ENCODE measurements at regions not wholly inside any gene's neighbourhood (a gene's known extent, or its start where the extent isn't known, plus 50 kb on each side); places are given as distances from the start of the nearest gene placed in this dataset.

DNA sequence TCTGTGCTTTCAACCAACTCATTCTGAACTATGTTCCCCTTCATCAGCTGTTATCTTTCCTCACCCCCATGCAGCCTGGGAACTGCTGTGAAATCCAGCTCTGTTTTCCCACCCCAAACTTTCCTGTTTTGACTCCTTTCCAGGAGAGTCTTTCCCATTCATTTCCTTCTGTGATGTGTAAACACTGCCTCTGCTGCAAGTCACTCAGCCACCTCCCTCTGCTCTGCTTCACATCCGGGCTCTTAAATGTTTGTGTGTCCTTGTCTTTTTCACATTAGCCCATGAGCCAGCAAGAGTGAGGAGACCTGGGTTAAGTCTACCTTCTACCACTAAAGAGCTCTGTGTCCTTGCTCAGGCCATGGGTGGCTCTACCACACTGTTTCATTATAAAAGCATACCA lies 137.5 kb downstream of the ICE1 start:
- Histone ChIP-seq H3K27me3 (ENCODE audit: control insufficient read depth, insufficient read depth) (no peaks in the 10 kb centered on the region), H3K9me3 (ENCODE audit: control insufficient read depth, low read length) (peaks cover 8% of the 10 kb centered on the region), H3K4me1 (ENCODE audit: control insufficient read depth, insufficient read depth, low read length) (no peaks in the 10 kb centered on the region), H3K27ac (ENCODE audit: low read length) (no peak overlapping the region), H3K4me3 (ENCODE audit: low read length) (no peak overlapping the region)
- no peak for DNase-seq
- intact Hi-C loops (cut with DNase I) = no loop called here
- WGBS = 0% methylated on average over 1 of the region's 1 CpG
- no peak for ATAC-seq

DNA sequence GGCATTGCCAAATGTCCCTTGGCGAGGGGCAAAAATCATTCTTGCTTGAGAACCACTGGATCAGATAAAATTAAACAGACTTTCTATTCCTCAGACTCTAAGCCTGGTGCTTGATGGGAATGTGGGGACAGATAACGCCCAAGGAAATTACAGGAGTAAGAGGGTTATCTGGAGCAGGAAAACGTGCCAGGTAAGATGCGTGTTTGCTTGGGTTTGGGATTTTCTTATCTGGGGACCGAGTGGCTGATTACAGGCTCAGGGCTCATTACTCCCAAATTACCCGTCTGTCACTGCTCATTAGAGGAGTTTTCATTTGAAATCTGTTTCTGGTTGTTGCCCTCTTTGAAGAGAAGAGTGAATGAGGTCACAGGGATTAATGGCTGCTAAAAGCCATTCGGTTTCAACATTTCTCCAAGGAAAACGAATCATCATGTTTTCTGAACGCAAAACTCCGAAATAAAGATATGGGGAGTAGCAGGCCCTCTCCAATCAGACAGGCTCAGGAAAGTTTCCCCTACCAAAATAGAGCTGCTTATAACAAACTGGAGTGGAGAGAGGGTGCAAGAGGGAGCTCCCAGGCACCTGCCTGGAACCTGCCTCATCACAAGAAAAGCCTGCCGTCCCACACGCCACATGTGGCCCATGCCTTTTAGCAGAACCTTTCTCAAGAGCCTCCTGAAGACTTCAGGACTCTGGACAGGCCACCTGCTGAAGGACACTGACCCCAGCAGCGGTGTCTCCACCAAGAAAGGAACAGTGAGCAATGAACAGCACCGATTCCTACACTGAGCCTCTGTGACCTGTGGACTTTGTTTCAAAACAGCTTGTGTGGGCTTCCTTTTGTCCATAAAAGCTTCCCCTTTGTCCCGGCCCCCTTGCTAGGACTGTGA lies 136.4 kb downstream of the ICE1 start:
- Histone ChIP-seq H3K27ac (ENCODE audit: low read length) (no peak overlapping the region), H3K4me1 (ENCODE audit: control insufficient read depth, insufficient read depth, low read length) (no peaks in the 10 kb centered on the region), H3K27me3 (ENCODE audit: control insufficient read depth, insufficient read depth) (no peaks in the 10 kb centered on the region), H3K9me3 (ENCODE audit: control insufficient read depth, low read length) (peaks cover 10% of the 10 kb centered on the region), H3K4me3 (ENCODE audit: low read length) (no peak overlapping the region)
- DNase-seq = no peak
- 51% methylated on average over 15 of the region's 15 CpGs for WGBS
- no peak for ATAC-seq
- intact Hi-C loops (cut with DNase I) = no loop called here

- no peak for ATAC-seq
- H3K4me3 ChIP-seq (ENCODE audit: low read length) = no peak overlapping the region
- H3K4me1 ChIP-seq (ENCODE audit: control insufficient read depth, insufficient read depth, low read length) = no peaks in the 10 kb centered on the region
- no peaks in the 10 kb centered on the region for H3K27me3 ChIP-seq (ENCODE audit: control insufficient read depth, insufficient read depth)
- peaks cover 10% of the 10 kb centered on the region for H3K9me3 ChIP-seq (ENCODE audit: control insufficient read depth, low read length)
- 83% methylated on average over 6 of the region's 6 CpGs for WGBS
- H3K27ac ChIP-seq (ENCODE audit: low read length) = no peak overlapping the region
- intact Hi-C loops (cut with DNase I) = no loop called here
- DNase-seq = no peak
Observed at GRCh38 chr5:5558102-5558501, 135.6 kb downstream of the ICE1 start.

DNA sequence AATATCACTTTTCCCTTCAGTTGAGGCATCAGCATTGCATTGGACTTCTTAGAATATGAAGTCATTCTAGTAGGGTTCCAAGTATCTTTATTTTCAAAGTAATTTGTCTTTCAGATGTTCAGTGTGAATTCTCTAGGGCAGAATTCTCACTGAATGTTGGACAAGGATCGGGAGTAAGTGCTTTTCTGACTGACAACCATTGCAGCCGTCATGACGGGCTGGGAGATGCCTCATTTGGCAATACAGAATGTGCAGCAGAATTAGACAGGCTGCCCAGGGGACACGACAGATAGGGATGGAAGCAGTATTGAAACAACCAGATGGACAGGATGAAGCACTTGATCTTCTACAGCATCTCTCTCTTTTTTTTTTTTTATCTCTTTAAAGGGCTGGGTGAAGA lies 129.0 kb downstream of the ICE1 start:
- 72% methylated on average over 4 of the region's 4 CpGs for WGBS
- Histone ChIP-seq H3K4me1 (ENCODE audit: control insufficient read depth, insufficient read depth, low read length) (no peaks in the 10 kb centered on the region), H3K27me3 (ENCODE audit: control insufficient read depth, insufficient read depth) (no peaks in the 10 kb centered on the region), H3K9me3 (ENCODE audit: control insufficient read depth, low read length) (peaks cover 11% of the 10 kb centered on the region), H3K27ac (ENCODE audit: low read length) (no peak overlapping the region), H3K4me3 (ENCODE audit: low read length) (no peak overlapping the region)
- no peak for DNase-seq
- no peak for ATAC-seq
- intact Hi-C loops (cut with DNase I) = no loop called here

- Histone ChIP-seq H3K27me3 (ENCODE audit: control insufficient read depth, insufficient read depth) (no peaks in the 10 kb centered on the region), H3K4me1 (ENCODE audit: control insufficient read depth, insufficient read depth, low read length) (no peaks in the 10 kb centered on the region), H3K4me3 (ENCODE audit: low read length) (no peak overlapping the region), H3K27ac (ENCODE audit: low read length) (no peak overlapping the region), H3K9me3 (ENCODE audit: control insufficient read depth, low read length) (peaks cover 3% of the 10 kb centered on the region)
- no peak for DNase-seq
- no peak for ATAC-seq
- WGBS = 83% methylated on average over 3 of the region's 3 CpGs
- intact Hi-C loops (cut with DNase I) = no loop called here
Observed at GRCh38 chr5:5546408-5546807, 123.9 kb downstream of the ICE1 start.

GRCh38 chr5:5544094-5544663 lies 121.7 kb downstream of the ICE1 start:
- no peak for DNase-seq
- intact Hi-C loops (cut with DNase I) = no loop called here
- WGBS = 76% methylated on average over 8 of the region's 8 CpGs
- Histone ChIP-seq H3K9me3 (ENCODE audit: control insufficient read depth, low read length) (peaks cover 2% of the 10 kb centered on the region), H3K27me3 (ENCODE audit: control insufficient read depth, insufficient read depth) (no peaks in the 10 kb centered on the region), H3K27ac (ENCODE audit: low read length) (no peak overlapping the region), H3K4me1 (ENCODE audit: control insufficient read depth, insufficient read depth, low read length) (no peaks in the 10 kb centered on the region), H3K4me3 (ENCODE audit: low read length) (no peak overlapping the region)
- ATAC-seq = no peak

DNA sequence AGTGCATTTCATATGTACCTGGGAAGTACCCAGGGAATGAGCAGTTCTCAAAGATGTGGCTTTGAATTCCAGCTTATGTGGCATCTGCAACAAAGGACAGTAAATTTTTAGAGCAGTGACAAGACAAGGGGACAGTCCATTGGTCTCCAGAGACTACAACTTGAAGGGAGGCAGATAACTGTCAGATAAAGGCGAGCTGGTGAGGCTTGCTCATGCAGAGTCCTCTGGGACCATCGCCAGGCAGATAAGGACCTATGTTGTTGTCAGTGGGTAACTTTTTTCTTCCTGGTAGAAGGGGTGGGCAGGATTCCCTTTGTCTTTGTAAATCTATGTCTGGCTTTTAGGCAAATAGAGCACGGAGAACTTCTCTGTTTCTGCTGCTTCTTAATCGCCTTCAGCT lies 120.2 kb downstream of the ICE1 start:
- no peak overlapping the region for H3K27ac ChIP-seq (ENCODE audit: low read length)
- H3K9me3 ChIP-seq (ENCODE audit: control insufficient read depth, low read length) = peaks cover 2% of the 10 kb centered on the region
- WGBS = 47% methylated on average over 4 of the region's 4 CpGs

GRCh38 chr5:5540065-5540464 lies 117.6 kb downstream of the ICE1 start:
- DNase-seq (no peak), ATAC-seq (no peak)
- Histone ChIP-seq H3K4me3 (ENCODE audit: low read length) (no peak overlapping the region), H3K27ac (ENCODE audit: low read length) (no peak overlapping the region), H3K27me3 (ENCODE audit: control insufficient read depth, insufficient read depth) (no peaks in the 10 kb centered on the region), H3K4me1 (ENCODE audit: control insufficient read depth, insufficient read depth, low read length) (no peaks in the 10 kb centered on the region), H3K9me3 (ENCODE audit: control insufficient read depth, low read length) (peaks cover 2% of the 10 kb centered on the region)
- intact Hi-C loops (cut with DNase I) = no loop called here
- WGBS = 62% methylated on average over 4 of the region's 4 CpGs

More for the DNA sequence above, 120.2 kb downstream of the ICE1 start:
- no peak for DNase-seq
- no peak for ATAC-seq
- intact Hi-C loops (cut with DNase I) = no loop called here
- no peak overlapping the region for H3K4me3 ChIP-seq (ENCODE audit: low read length)
- H3K4me1 ChIP-seq (ENCODE audit: control insufficient read depth, insufficient read depth, low read length) = no peaks in the 10 kb centered on the region
- no peaks in the 10 kb centered on the region for H3K27me3 ChIP-seq (ENCODE audit: control insufficient read depth, insufficient read depth)
